ENCODE measurements at regions not wholly inside any gene's neighbourhood (a gene's known extent, or its start where the extent isn't known, plus 50 kb on each side); places are given as distances from the start of the nearest gene placed in this dataset.

DNA sequence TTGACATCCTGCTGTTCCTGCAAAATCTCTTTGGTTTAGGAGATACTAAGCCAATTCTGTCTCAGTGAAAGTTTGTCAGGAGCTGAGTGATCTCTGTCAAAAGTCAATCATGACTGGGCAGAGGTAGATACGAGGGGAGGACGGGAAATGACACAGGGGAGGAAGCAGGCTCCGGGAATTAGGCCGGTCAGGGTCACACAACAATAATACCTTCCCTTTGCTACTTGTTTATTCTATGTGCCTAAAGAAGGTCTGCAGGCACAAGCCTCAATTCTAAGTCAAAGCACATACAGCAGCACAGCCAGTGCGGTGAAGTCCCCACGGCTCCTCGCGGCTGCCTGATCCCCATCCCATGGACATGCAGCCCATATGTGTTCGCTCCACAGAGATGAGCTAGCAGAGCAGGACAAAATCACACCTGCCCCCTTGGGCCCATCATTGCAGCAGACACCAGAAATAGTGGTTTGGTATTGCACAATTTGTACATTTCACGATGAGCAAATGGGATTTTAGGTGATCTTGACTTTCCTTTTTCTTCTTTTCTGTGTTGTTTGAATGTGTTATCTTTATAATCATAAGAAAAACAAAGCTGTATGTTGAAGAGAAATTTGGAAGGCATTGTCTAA, 141.4 kb downstream of the VAPA start:
- Mint-ChIP-seq H3K36me3 (ENCODE audit: low read depth) (no peaks in the 10 kb centered on the region), H3K27me3 (ENCODE audit: low read depth) (peaks cover 16% of the 10 kb centered on the region), H3K4me1 (peaks cover 54% of the 10 kb centered on the region), H3K4me3 (no peak overlapping the region), H3K9me3 (no peaks in the 10 kb centered on the region), H3K27ac (peak overlapping the region in 2 of 3 experiments; percentile 38 to 51)
- TF ChIP-seq, protein P1, sequence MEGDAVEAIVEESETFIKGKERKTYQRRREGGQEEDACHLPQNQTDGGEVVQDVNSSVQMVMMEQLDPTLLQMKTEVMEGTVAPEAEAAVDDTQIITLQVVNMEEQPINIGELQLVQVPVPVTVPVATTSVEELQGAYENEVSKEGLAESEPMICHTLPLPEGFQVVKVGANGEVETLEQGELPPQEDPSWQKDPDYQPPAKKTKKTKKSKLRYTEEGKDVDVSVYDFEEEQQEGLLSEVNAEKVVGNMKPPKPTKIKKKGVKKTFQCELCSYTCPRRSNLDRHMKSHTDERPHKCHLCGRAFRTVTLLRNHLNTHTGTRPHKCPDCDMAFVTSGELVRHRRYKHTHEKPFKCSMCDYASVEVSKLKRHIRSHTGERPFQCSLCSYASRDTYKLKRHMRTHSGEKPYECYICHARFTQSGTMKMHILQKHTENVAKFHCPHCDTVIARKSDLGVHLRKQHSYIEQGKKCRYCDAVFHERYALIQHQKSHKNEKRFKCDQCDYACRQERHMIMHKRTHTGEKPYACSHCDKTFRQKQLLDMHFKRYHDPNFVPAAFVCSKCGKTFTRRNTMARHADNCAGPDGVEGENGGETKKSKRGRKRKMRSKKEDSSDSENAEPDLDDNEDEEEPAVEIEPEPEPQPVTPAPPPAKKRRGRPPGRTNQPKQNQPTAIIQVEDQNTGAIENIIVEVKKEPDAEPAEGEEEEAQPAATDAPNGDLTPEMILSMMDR (IDR thresholded peaks at IDR 0.05; ENCODE audit: unreplicated experiment in 3 of 3) = no peak

DNA sequence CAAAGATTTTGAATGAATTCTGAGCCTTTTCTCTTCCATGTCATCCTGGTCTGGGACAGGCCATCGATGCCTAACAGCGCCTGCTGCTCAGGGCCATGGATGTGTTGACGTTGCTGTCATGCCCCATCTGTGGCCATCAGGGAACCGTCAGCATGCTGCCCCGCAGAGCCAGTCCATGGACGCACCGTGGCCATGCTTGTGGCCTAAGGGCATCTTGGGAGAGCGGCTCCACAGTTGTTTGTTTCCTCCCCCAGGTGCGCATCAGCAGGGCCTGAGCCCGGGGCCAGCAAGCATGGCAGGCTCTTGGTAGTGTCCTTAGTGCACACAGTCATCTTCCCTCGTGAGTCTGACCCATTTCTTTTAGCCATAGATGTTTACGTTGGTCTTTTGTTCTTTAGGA, 142.7 kb downstream of the VAPA start:
- Mint-ChIP-seq H3K36me3 (ENCODE audit: low read depth) (no peaks in the 10 kb centered on the region), H3K27ac (peak overlapping the region in 1 of 3 experiments; percentile 95), H3K27me3 (ENCODE audit: low read depth) (peaks cover 17% of the 10 kb centered on the region), H3K4me1 (peaks cover 62% of the 10 kb centered on the region), H3K4me3 (no peak overlapping the region), H3K9me3 (no peaks in the 10 kb centered on the region)
- TF ChIP-seq, protein P1 (IDR thresholded peaks at IDR 0.05; ENCODE audit: unreplicated experiment in 3 of 3) = no peak

DNA sequence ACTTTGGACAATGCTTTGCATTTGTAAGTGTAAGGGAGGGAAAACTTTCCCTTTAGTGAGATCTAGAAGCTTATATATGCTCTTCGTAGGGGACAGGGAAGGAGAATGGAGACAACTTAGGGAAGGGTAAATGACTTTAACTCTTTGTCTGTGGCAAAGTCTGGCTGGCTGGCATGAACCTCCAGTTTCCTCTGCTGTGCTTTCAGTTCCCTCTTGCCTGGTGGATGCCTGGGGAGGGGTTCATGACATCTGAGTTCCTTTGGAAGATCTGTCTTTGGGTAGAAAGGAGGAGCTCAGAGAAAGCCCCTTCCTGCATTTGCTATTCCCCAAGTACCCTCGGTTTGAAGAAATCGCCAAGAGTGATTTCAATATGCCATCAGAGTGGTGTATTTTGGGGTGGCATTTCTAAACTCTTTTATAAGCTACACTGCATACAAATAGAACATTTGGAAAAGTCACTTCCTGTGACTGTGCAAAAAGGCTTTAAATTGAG, 143.6 kb downstream of the VAPA start:
- H3K36me3 Mint-ChIP-seq (ENCODE audit: low read depth) = no peaks in the 10 kb centered on the region
- no peaks in the 10 kb centered on the region for H3K9me3 Mint-ChIP-seq
- H3K4me1 Mint-ChIP-seq = peaks cover 66% of the 10 kb centered on the region
- H3K4me3 Mint-ChIP-seq = peak overlapping the region in 1 of 3 experiments; percentile 42
- H3K27me3 Mint-ChIP-seq (ENCODE audit: low read depth) = peaks cover 17% of the 10 kb centered on the region
- TF ChIP-seq, protein P1 (IDR thresholded peaks at IDR 0.05; ENCODE audit: unreplicated experiment in 3 of 3) = no peak
- H3K27ac Mint-ChIP-seq = peak overlapping the region; percentile 90 to 95 (median 91)

DNA sequence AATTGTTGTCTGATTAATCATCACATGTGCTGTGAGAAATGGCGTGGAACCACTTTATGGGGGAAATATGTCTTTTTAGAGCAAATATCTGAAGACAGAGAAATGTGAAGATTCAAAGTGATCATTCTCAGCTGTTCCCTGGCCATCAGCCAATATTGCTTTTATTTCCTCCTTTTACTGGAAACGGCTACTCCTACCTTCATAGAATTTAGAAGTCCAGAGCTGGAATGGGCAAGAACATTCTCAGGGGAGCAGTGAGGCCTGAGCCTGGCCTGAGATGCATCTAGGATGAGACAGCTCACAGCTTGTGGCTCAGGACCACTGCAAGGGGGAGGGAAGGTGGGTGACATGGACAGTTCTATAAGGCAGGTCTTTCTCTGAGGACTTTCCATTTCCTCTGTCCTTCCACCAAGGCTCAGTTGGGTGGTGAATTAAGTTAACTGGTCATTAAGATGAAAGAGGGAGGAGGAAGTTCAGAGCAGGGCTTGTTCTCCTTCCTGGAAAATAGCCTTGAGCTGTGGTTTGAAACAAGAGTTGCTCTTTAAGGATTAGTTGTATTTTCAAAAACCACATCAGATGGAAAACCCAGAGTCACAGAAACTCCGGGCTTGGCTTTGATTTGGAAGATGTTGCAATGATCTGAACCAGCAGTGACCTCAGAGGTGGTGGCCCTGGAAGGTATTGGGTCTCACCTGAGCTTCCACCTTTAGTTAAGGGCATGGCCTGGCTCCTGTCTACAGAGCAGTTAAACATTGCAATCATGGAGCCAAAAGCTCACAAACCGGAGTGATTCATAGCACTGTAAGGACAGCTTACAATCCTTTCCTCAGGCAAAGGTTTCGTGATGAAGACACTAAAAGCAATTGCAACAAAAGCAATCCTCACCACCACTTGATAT, 144.3 kb downstream of the VAPA start:
- Mint-ChIP-seq H3K9me3 (no peaks in the 10 kb centered on the region), H3K27ac (peak overlapping the region; percentile 90 to 95 (median 91)), H3K27me3 (ENCODE audit: low read depth) (peaks cover 17% of the 10 kb centered on the region), H3K4me1 (peaks cover 72% of the 10 kb centered on the region), H3K36me3 (ENCODE audit: low read depth) (no peaks in the 10 kb centered on the region), H3K4me3 (peak overlapping the region in 1 of 3 experiments; percentile 42)
- TF ChIP-seq, protein P1 (IDR thresholded peaks at IDR 0.05; ENCODE audit: unreplicated experiment in 3 of 3) = no peak

DNA sequence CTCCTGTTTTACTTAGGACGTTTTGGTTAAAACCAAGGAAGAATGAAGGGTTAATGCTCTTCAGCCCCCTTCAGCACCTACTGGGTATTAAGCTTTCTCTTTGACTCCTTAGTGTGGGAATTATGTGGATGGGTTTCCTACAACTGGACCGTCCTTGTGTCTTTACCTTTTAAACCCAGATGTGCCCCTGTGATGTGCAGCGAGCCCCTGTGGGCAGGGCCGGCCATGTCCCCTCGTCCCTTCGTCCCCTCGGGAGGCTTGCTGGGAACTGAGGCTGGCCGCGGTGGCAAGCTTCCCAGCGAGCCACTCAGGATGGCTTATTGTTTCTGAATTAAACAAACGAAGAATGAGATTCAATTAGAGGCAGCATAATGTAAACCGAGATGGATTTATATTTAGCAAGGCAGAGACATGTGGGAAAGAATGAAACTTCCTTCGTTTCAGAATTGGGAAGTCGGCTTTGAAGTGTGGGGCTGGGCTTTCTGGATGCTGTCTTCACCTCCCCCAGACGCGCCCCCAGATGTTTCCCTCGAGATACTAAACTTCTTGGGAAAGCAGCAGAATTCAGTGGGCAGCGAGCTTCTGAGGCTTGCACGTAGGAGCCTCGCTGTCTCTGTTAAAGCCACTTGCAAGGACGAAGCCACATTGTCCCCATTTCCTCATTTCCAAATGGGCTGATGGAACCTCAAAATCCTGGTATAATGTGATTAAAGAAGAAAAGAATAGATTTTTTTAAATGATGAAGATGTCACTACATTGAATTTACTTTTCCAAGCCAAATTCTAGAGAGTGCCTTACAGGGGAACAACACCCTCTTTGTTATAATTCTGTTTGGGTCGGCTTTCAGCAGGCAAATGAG, 146.0 kb downstream of the VAPA start:
- peaks cover 22% of the 10 kb centered on the region for H3K27me3 Mint-ChIP-seq (ENCODE audit: low read depth)
- H3K9me3 Mint-ChIP-seq = no peaks in the 10 kb centered on the region
- H3K36me3 Mint-ChIP-seq (ENCODE audit: low read depth) = no peaks in the 10 kb centered on the region
- peaks cover 74% of the 10 kb centered on the region for H3K4me1 Mint-ChIP-seq
- H3K4me3 Mint-ChIP-seq = peak overlapping the region in 2 of 3 experiments; percentile 29 to 56
- TF ChIP-seq, protein P1 (IDR thresholded peaks at IDR 0.05; ENCODE audit: unreplicated experiment in 3 of 3) = no peak
- peak overlapping the region; percentile 51 to 95 (median 51) for H3K27ac Mint-ChIP-seq

Measured in nephron (organoid).